HL-60 (cell line): ENCODE measurements at regions not wholly inside any gene's neighbourhood (a gene's known extent, or its start where the extent isn't known, plus 50 kb on each side); places are given as distances from the start of the nearest gene placed in this dataset.

Experiments used
- GABPA ChIP-seq: IDR thresholded peaks from 2 replicates; pipeline ENCODE4 v1.6.1; 2012; ENCODE audit warnings: low read depth
- POLR2AphosphoS5 ChIP-seq: IDR thresholded peaks from 2 replicates; pipeline ENCODE4 v1.6.1; 2012; ENCODE audit warnings: low read depth
- SPI1 ChIP-seq: IDR thresholded peaks from 2 replicates; pipeline ENCODE4 v1.6.1; 2012; ENCODE audit warnings: low read depth, mild to moderate bottlenecking, borderline replicate concordance
- TF ChIP-seq, protein P1 (sequence below): IDR thresholded peaks from one replicate; pipeline ENCODE4 v1.5.1; 2011; ENCODE audit warnings: low read length, control low read depth, inconsistent platforms; ENCODE audit not compliant: insufficient read depth
- TF ChIP-seq, protein P2 (sequence below): IDR thresholded peaks from 2 replicates; pipeline ENCODE4 v1.6.1; 2012; ENCODE audit warnings: low read depth; ENCODE audit not compliant: insufficient replicate concordance

DNA sequence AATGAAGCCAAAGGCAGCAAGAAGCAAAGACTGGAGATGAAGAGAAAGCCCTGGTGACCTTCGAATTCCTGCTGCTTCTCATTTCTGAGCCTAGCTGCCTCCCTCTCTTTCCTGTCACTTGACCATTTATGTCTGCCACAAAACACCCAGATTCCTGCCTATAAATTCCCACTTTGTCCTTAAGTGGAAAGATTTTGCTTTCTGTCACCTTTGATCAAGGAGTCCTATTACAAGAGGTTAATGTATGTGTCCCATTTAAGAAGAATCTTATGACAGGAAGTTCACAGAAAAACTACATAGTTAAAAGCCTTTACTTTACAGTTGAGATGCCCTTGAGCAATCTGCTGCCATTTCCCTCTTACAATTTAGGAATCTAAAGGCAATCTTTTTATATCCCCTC is 155.7 kb downstream of the GALC start:
- no peak for TF ChIP-seq GABPA
- TF ChIP-seq, protein P1, sequence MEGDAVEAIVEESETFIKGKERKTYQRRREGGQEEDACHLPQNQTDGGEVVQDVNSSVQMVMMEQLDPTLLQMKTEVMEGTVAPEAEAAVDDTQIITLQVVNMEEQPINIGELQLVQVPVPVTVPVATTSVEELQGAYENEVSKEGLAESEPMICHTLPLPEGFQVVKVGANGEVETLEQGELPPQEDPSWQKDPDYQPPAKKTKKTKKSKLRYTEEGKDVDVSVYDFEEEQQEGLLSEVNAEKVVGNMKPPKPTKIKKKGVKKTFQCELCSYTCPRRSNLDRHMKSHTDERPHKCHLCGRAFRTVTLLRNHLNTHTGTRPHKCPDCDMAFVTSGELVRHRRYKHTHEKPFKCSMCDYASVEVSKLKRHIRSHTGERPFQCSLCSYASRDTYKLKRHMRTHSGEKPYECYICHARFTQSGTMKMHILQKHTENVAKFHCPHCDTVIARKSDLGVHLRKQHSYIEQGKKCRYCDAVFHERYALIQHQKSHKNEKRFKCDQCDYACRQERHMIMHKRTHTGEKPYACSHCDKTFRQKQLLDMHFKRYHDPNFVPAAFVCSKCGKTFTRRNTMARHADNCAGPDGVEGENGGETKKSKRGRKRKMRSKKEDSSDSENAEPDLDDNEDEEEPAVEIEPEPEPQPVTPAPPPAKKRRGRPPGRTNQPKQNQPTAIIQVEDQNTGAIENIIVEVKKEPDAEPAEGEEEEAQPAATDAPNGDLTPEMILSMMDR, result no peak
- no peak for TF ChIP-seq POLR2AphosphoS5
- TF ChIP-seq SPI1, result no peak
- TF ChIP-seq, protein P2, sequence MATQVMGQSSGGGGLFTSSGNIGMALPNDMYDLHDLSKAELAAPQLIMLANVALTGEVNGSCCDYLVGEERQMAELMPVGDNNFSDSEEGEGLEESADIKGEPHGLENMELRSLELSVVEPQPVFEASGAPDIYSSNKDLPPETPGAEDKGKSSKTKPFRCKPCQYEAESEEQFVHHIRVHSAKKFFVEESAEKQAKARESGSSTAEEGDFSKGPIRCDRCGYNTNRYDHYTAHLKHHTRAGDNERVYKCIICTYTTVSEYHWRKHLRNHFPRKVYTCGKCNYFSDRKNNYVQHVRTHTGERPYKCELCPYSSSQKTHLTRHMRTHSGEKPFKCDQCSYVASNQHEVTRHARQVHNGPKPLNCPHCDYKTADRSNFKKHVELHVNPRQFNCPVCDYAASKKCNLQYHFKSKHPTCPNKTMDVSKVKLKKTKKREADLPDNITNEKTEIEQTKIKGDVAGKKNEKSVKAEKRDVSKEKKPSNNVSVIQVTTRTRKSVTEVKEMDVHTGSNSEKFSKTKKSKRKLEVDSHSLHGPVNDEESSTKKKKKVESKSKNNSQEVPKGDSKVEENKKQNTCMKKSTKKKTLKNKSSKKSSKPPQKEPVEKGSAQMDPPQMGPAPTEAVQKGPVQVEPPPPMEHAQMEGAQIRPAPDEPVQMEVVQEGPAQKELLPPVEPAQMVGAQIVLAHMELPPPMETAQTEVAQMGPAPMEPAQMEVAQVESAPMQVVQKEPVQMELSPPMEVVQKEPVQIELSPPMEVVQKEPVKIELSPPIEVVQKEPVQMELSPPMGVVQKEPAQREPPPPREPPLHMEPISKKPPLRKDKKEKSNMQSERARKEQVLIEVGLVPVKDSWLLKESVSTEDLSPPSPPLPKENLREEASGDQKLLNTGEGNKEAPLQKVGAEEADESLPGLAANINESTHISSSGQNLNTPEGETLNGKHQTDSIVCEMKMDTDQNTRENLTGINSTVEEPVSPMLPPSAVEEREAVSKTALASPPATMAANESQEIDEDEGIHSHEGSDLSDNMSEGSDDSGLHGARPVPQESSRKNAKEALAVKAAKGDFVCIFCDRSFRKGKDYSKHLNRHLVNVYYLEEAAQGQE, result no peak
